ENCODE measurements at regions not wholly inside any gene's neighbourhood (a gene's known extent, or its start where the extent isn't known, plus 50 kb on each side); places are given as distances from the start of the nearest gene placed in this dataset.
"Not testable (repeated sequence)": the region's sequence is repeated elsewhere in the genome, so short reads cannot be mapped to it uniquely, and the experiment has no call there.

GRCh38 chr7:86152926-86153325, 490.8 kb upstream of the GRM3 start:
- no peak overlapping the region for H3K4me3 Mint-ChIP-seq
- H3K4me1 Mint-ChIP-seq (ENCODE audit: low read depth): no peaks in the 10 kb centered on the region
- no peak for ATAC-seq (replicated peaks in 1 of 2)
- DNase-seq: no peak
- H3K9me3 Mint-ChIP-seq: peaks cover 4 to 7% of the 10 kb centered on the region in 2 donors
- no peaks in the 10 kb centered on the region for H3K27me3 Mint-ChIP-seq (ENCODE audit: low read depth)
- no peaks in the 10 kb centered on the region for H3K36me3 Mint-ChIP-seq (ENCODE audit: insufficient read depth in 2 of 2)
- no peak overlapping the region for H3K27ac Mint-ChIP-seq

DNA sequence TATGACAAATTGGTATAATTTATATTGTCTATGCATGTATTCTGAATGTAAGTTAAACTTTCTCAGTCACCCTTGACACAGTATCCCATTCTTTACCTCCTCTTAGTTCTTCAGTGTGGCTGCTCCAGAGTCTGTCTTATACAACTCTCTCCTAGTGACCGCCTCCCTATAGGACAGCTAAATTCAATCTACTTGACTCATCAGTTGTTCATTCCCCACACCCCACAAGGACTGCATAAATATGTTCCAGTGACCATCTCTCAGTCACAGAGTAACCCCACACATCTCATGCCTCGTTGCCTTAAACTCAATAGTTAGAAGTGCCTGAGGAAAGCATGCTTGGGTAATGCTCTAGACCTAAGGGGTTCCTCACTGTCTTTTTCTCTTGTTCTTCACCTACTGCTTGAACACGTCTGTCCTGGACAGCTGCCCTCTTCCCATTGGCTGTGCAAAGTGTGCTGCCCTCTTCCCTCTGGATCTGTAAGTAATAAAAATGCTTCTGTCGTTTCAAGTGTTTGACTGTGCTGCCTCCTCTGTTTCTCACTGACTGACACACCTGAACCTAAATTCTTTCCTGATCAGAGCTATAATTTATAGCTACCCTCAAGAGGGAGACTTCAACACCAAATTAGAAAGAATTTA, 494.6 kb upstream of the GRM3 start:
- DNase-seq (no peak), ATAC-seq (replicated peaks in 1 of 2) (no peak)
- Mint-ChIP-seq H3K9me3 (peaks cover 9 to 16% of the 10 kb centered on the region in 2 donors), H3K36me3 (ENCODE audit: insufficient read depth in 2 of 2) (no peaks in the 10 kb centered on the region), H3K4me3 (no peak overlapping the region), H3K27me3 (ENCODE audit: low read depth) (no peaks in the 10 kb centered on the region), H3K4me1 (ENCODE audit: low read depth) (no peaks in the 10 kb centered on the region), H3K27ac (no peak overlapping the region)

DNA sequence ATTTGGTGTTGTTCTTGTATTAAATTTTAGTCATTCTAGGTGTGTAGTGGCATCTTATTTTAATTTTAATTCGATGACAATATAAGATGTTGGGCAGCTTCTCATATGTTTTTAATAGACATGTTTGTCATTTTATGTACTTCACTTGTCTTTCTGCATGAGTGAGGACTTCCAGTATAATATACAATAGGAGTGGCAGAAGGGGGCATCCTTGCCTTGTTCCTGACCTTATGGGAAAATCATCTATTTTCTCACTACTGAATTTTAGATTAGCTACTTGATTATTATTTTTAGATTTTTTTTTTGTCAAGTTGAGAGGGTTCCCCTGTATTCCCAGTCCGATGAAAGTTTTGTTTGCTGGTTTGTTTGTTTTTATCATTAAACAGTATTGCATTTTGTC, 495.2 kb upstream of the GRM3 start:
- no peak overlapping the region for H3K4me3 Mint-ChIP-seq
- H3K27ac Mint-ChIP-seq: no peak overlapping the region
- H3K4me1 Mint-ChIP-seq (ENCODE audit: low read depth): no peaks in the 10 kb centered on the region
- peaks cover 9 to 15% of the 10 kb centered on the region in 2 donors for H3K9me3 Mint-ChIP-seq
- no peaks in the 10 kb centered on the region for H3K27me3 Mint-ChIP-seq (ENCODE audit: low read depth)
- ATAC-seq (replicated peaks in 1 of 2) (no peak), DNase-seq (no peak)
- H3K36me3 Mint-ChIP-seq (ENCODE audit: insufficient read depth in 2 of 2): no peaks in the 10 kb centered on the region

- peaks cover 1 to 7% of the 10 kb centered on the region in 2 donors for H3K9me3 Mint-ChIP-seq
- H3K27me3 Mint-ChIP-seq (ENCODE audit: low read depth): no peaks in the 10 kb centered on the region
- H3K4me1 Mint-ChIP-seq (ENCODE audit: low read depth): no peaks in the 10 kb centered on the region
- DNase-seq (no peak), ATAC-seq (replicated peaks in 1 of 2) (no peak)
- no peak overlapping the region for H3K27ac Mint-ChIP-seq
- H3K4me3 Mint-ChIP-seq: no peak overlapping the region
- no peaks in the 10 kb centered on the region for H3K36me3 Mint-ChIP-seq (ENCODE audit: insufficient read depth in 2 of 2)
Measured at GRCh38 chr7:86137343-86137742, 506.4 kb upstream of the GRM3 start.

- DNase-seq (no peak), ATAC-seq (replicated peaks in 1 of 2) (no peak)
- H3K27ac Mint-ChIP-seq: no peak overlapping the region
- H3K9me3 Mint-ChIP-seq: peaks cover 1 to 10% of the 10 kb centered on the region in 2 donors
- H3K4me3 Mint-ChIP-seq: no peak overlapping the region
- H3K4me1 Mint-ChIP-seq (ENCODE audit: low read depth): no peaks in the 10 kb centered on the region
- no peaks in the 10 kb centered on the region for H3K36me3 Mint-ChIP-seq (ENCODE audit: insufficient read depth in 2 of 2)
- H3K27me3 Mint-ChIP-seq (ENCODE audit: low read depth): no peaks in the 10 kb centered on the region
Measured at GRCh38 chr7:86130268-86130667, 513.4 kb upstream of the GRM3 start.

- Mint-ChIP-seq H3K4me3 (no peak overlapping the region), H3K27me3 (ENCODE audit: low read depth) (no peaks in the 10 kb centered on the region), H3K27ac (no peak overlapping the region), H3K4me1 (ENCODE audit: low read depth) (no peaks in the 10 kb centered on the region), H3K36me3 (ENCODE audit: insufficient read depth in 2 of 2) (no peaks in the 10 kb centered on the region), H3K9me3 (peaks cover 4 to 13% of the 10 kb centered on the region in 2 donors)
- no peak for DNase-seq
- ATAC-seq (replicated peaks in 1 of 2): no peak
Measured at GRCh38 chr7:86123476-86123875, 520.2 kb upstream of the GRM3 start.

DNA sequence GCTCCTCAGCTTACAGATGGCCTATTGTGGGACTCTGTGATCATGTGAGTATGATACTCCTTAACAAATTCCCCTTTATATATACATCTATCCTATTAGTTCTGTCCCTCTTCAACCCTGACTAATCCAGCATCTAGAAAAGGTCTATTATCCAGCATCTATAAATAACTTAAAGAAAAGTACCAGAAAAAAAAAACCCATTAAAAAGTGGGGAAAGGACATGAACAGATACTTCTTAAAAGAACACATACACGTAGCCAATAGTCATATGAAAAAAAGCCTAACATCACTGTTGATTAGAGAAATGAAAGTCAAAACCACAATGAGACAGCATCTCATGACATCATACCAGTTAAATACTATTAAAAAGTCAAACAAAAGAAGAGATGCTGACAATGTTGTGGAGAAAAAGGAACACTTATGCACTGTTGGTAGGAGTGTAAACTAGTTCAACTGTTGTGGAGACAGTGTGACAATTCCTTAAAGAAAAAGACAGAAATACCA, 549.5 kb upstream of the GRM3 start:
- ATAC-seq (replicated peaks in 1 of 2): no peak
- DNase-seq: no peak
- Mint-ChIP-seq H3K9me3 (peaks cover 7 to 17% of the 10 kb centered on the region in 2 donors), H3K4me1 (ENCODE audit: low read depth) (no peaks in the 10 kb centered on the region), H3K4me3 (no peak overlapping the region), H3K27me3 (ENCODE audit: low read depth) (no peaks in the 10 kb centered on the region), H3K36me3 (ENCODE audit: insufficient read depth in 2 of 2) (no peaks in the 10 kb centered on the region), H3K27ac (no peak overlapping the region)

DNA sequence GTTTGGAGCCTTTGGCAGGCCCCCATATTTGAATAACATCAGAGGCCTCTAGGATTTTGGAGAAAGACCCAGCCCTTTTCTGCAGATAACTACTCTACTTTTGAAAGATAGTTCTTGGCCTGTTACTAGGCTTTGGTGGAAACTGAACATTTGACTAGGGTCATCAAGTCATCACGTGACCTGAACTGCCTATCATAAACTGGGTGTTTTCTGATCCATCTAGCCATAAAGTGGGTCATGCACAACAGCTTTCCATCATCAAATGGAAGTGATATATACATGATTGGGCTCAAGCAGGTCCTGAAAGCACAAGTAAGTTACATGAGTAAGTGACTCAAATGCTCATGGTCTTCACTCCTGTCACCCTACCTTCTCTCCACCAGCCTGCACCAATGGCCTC, 552.3 kb upstream of the GRM3 start:
- Mint-ChIP-seq H3K27me3 (ENCODE audit: low read depth) (no peaks in the 10 kb centered on the region), H3K4me1 (ENCODE audit: low read depth) (no peaks in the 10 kb centered on the region), H3K9me3 (peaks cover 5 to 16% of the 10 kb centered on the region in 2 donors), H3K4me3 (no peak overlapping the region), H3K27ac (no peak overlapping the region), H3K36me3 (ENCODE audit: insufficient read depth in 2 of 2) (no peaks in the 10 kb centered on the region)
- ATAC-seq (replicated peaks in 1 of 2) (no peak), DNase-seq (no peak)

GRCh38 chr7:86089455-86089854, 554.3 kb upstream of the GRM3 start:
- ATAC-seq (replicated peaks in 1 of 2) (no peak), DNase-seq (no peak)
- H3K27ac Mint-ChIP-seq: no peak overlapping the region
- H3K4me1 Mint-ChIP-seq (ENCODE audit: low read depth): no peaks in the 10 kb centered on the region
- H3K4me3 Mint-ChIP-seq: no peak overlapping the region
- no peaks in the 10 kb centered on the region for H3K27me3 Mint-ChIP-seq (ENCODE audit: low read depth)
- H3K9me3 Mint-ChIP-seq: peaks cover 7 to 18% of the 10 kb centered on the region in 2 donors
- no peaks in the 10 kb centered on the region for H3K36me3 Mint-ChIP-seq (ENCODE audit: insufficient read depth in 2 of 2)

DNA sequence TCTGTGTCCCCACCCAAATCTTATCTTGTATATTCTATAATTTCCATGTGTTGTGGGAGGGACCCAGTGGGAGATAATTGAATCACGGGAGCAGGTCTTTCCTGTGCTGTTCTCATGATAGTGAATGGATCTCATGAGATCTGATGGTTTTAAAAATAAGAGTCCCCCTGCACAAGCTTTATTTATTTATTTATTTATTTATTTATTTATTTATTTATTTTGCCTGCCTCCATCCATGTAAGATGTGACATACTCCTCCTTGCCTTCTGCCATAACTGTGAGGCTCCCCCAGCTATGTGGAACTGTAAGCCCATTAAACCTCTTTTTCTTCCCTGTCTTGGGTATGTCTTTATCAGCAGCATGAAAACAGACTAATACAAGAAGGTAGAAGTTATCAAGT, 579.1 kb upstream of the GRM3 start:
- H3K4me3 Mint-ChIP-seq; H3K4me1 Mint-ChIP-seq (ENCODE audit: low read depth); H3K27ac Mint-ChIP-seq; H3K36me3 Mint-ChIP-seq (ENCODE audit: insufficient read depth in 2 of 2); DNase-seq; H3K27me3 Mint-ChIP-seq (ENCODE audit: low read depth); ATAC-seq (replicated peaks in 1 of 2): not testable (repeated sequence)
- H3K9me3 Mint-ChIP-seq: peaks cover 6 to 13% of the 10 kb centered on the region in 2 donors

DNA sequence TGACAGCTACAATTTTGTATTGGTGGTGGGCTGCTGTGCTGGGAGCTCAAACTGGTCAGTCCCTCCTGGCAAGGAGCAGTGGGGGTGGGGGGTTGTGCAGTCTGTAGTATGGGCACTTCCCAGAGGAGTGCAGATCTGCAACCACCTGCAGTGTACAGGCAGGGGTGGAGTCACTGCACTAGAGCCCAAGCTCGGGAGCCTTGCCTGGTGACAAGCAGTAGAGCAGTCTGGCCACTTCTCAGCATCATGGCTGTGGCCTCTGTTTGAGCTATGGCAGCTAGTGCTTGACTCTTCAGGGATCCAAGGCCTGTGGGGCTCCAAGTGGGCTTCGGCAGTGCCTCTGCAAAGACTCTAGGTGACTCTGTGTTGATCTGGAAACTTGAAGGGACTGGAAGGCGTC, 585.1 kb upstream of the GRM3 start:
- H3K36me3 Mint-ChIP-seq (ENCODE audit: insufficient read depth in 2 of 2): peaks cover 1 to 2% of the 10 kb centered on the region in 2 donors
- H3K9me3 Mint-ChIP-seq: peaks cover 23 to 24% of the 10 kb centered on the region in 2 donors
- no peak overlapping the region for H3K4me3 Mint-ChIP-seq
- ATAC-seq (replicated peaks in 1 of 2): no peak
- H3K27ac Mint-ChIP-seq: no peak overlapping the region
- no peaks in the 10 kb centered on the region for H3K27me3 Mint-ChIP-seq (ENCODE audit: low read depth)
- no peak for DNase-seq
- H3K4me1 Mint-ChIP-seq (ENCODE audit: low read depth): no peaks in the 10 kb centered on the region

DNA sequence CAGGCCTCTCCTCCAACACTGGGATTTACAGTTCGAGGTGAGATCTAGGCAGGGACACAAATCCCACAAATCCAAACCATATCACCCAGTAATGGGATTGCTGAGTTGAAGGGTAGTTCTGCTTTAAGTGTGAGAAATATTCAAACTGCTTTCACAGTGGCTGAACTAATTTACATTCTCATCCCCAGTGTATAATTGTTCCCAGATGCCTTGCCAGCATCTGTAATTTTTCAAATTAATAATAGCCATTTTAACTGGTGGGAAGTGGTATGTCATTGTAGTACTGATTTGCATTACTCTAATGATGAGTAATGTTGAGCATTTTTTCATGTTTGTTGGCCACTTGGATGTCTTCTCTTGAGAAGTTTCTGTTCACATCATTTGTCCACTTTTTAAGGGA, 592.8 kb upstream of the GRM3 start:
- Mint-ChIP-seq H3K27me3 (ENCODE audit: low read depth) (no peaks in the 10 kb centered on the region), H3K4me3 (no peak overlapping the region), H3K36me3 (ENCODE audit: insufficient read depth in 2 of 2) (peaks cover 0 to 1% of the 10 kb centered on the region in 2 donors), H3K4me1 (ENCODE audit: low read depth) (no peaks in the 10 kb centered on the region), H3K27ac (no peak overlapping the region), H3K9me3 (peaks cover 14 to 17% of the 10 kb centered on the region in 2 donors)
- no peak for DNase-seq
- ATAC-seq (replicated peaks in 1 of 2): no peak

GRCh38 chr7:86049910-86050309, 593.8 kb upstream of the GRM3 start:
- DNase-seq (no peak), ATAC-seq (replicated peaks in 1 of 2) (no peak)
- Mint-ChIP-seq H3K27ac (no peak overlapping the region), H3K4me3 (no peak overlapping the region), H3K36me3 (ENCODE audit: insufficient read depth in 2 of 2) (no peaks in the 10 kb centered on the region), H3K27me3 (ENCODE audit: low read depth) (no peaks in the 10 kb centered on the region), H3K9me3 (peaks cover 12 to 14% of the 10 kb centered on the region in 2 donors), H3K4me1 (ENCODE audit: low read depth) (no peaks in the 10 kb centered on the region)

DNA sequence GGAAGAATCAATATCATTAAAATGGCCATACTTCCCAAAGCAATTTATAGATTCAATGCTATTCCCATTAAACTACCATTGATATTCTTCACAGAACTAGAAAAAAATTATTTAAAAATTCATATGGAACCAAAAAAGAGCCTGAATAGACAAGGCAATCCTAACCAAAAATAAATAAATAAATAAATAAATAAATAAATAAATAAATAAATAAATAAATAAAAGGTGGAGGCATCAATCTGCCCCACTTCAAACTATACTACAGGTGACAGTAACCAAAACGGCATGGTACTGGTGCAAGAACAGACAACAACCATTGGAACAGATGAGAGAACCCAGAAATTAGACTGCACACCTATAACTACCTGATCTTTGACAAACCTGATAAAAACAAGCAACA, 598.5 kb upstream of the GRM3 start:
- DNase-seq; H3K9me3 Mint-ChIP-seq; H3K4me1 Mint-ChIP-seq (ENCODE audit: low read depth); H3K4me3 Mint-ChIP-seq; H3K27me3 Mint-ChIP-seq (ENCODE audit: low read depth); H3K36me3 Mint-ChIP-seq (ENCODE audit: insufficient read depth in 2 of 2); H3K27ac Mint-ChIP-seq; ATAC-seq (replicated peaks in 1 of 2): not testable (repeated sequence)

Data from activated T-cell treated with anti-CD3 and anti-CD28 coated beads, Interleukin-2, amount 50 U/mL, for 72 hours (primary cell).